ENCODE measurements at regions not wholly inside any gene's neighbourhood (a gene's known extent, or its start where the extent isn't known, plus 50 kb on each side); places are given as distances from the start of the nearest gene placed in this dataset.
A peak's percentile ranks its signal among the peaks of the same experiment; 100 is the strongest.

DNA sequence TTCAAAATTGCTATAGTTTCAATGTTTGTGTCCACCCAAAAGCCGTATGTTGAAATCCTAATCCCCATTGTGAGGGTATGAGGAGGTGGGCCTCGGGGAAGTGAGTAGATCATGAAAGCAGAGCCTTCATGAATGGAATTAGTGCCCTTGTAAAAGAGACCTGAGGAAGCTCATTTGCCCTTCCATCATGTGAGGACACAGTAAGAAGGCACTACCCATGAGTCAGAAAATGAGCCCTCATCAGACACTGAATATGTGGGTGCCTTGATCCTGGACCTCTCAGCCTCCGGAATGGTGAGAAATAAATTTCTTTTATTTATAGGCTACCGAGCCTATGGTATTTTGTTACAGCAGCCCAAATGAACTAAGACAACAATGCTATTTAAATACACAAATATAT, 57.7 kb upstream of the EFHC2 start:
- no peak for DNase-seq

GRCh38 chrX:44400588-44400987, 57.1 kb upstream of the EFHC2 start:
- H3K9me3 ChIP-seq (replicated peaks): no peaks in the 10 kb centered on the region
- H3K36me3 ChIP-seq: no peaks in the 10 kb centered on the region
- H3K27ac ChIP-seq: no peak overlapping the region
- H3K4me1 ChIP-seq: no peaks in the 10 kb centered on the region
- H3K27me3 ChIP-seq: no peaks in the 10 kb centered on the region
- no peak overlapping the region for H3K4me3 ChIP-seq
- peak in 1 of 2 experiments; percentile 0 for DNase-seq

More for the DNA sequence above, 57.7 kb upstream of the EFHC2 start:
- no peaks in the 10 kb centered on the region for H3K27me3 ChIP-seq
- no peak overlapping the region for H3K27ac ChIP-seq
- H3K36me3 ChIP-seq: no peaks in the 10 kb centered on the region
- H3K4me1 ChIP-seq: no peaks in the 10 kb centered on the region
- H3K9me3 ChIP-seq (replicated peaks): no peaks in the 10 kb centered on the region
- H3K4me3 ChIP-seq: no peak overlapping the region

GRCh38 chrX:44400161-44400560, 56.7 kb upstream of the EFHC2 start:
- H3K27me3 ChIP-seq: no peaks in the 10 kb centered on the region
- no peak for DNase-seq
- no peaks in the 10 kb centered on the region for H3K36me3 ChIP-seq
- H3K4me1 ChIP-seq: no peaks in the 10 kb centered on the region
- H3K9me3 ChIP-seq (replicated peaks): no peaks in the 10 kb centered on the region
- no peak overlapping the region for H3K4me3 ChIP-seq
- H3K27ac ChIP-seq: no peak overlapping the region
